Suprapubic skin (tissue), 4 donors: ENCODE measurements at regions not wholly inside any gene's neighbourhood (a gene's known extent, or its start where the extent isn't known, plus 50 kb on each side); places are given as distances from the start of the nearest gene placed in this dataset.

ENCODE experiments used
- CTCF ChIP-seq, 2 donors: fragments of 200-600 bp in 1 of 2; fragments of 450-650 bp in 1 of 2; sonication (generic) in 1 of 2; IDR thresholded peaks; one replicate each; pipeline ENCODE4 v1.5.1; 2016 to 2019; ENCODE audit warnings: antibody characterized with exemption in 2 of 2, mild to moderate bottlenecking in 1 of 2, moderate library complexity in 1 of 2
- EP300 ChIP-seq: sonication (generic); formaldehyde crosslinking; IDR thresholded peaks from one replicate; pipeline ENCODE4 v1.6.1; 2017; ENCODE audit warnings: antibody characterized with exemption
- POLR2A ChIP-seq, 2 donors: fragments of 450-650 bp; IDR thresholded peaks; one replicate each; pipeline ENCODE4 v1.6.1; 2017; ENCODE audit warnings: antibody characterized with exemption in 2 of 2, mild to moderate bottlenecking in 2 of 2, moderate library complexity in 2 of 2
- POLR2AphosphoS5 ChIP-seq, 3 donors: sonication (generic); formaldehyde crosslinking; IDR thresholded peaks; one replicate each; pipeline ENCODE4 v1.6.1; 2017; ENCODE audit warnings: antibody characterized with exemption in 3 of 3

GRCh38 chr3:103085465-103085864, 650.6 kb downstream of the ZPLD1 start:
- no peak for TF ChIP-seq CTCF (IDR thresholded peaks at IDR 0.05)
- TF ChIP-seq POLR2AphosphoS5 (IDR thresholded peaks at IDR 0.05), result no peak
- no peak for TF ChIP-seq POLR2A (IDR thresholded peaks at IDR 0.05)
- TF ChIP-seq EP300, result no peak
